ENCODE measurements at regions not wholly inside any gene's neighbourhood (a gene's known extent, or its start where the extent isn't known, plus 50 kb on each side); places are given as distances from the start of the nearest gene placed in this dataset.

DNA sequence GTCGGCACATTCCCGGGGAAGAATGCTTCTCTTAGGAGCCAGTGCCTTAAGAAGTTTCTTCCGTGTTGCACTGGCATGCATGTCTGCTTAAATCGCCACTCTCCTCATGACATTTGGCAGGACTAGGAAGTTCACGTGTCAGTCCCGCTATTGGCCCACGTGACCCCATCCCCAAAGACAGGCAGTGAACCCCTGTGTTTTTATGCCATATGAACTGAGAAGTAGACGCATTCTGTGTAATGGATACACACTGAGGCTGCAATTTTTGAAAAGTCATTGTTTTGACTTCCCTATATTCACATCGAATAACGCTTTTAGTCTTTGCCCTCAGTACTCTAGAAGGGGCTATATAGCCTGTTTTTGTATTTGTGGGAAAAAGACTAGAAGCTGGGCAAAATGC lies 125.6 kb upstream of the TBL1XR1 start:
- TF ChIP-seq CTCF (IDR thresholded peaks at IDR 0.05) (no peak), EZH2 (IDR thresholded peaks at IDR 0.05; ENCODE audit: borderline replicate concordance, insufficient read depth, low read depth, low read length, poor library complexity, severe bottlenecking) (no peak)
